Hepatocyte (in vitro differentiated cells): ENCODE measurements at regions not wholly inside any gene's neighbourhood (a gene's known extent, or its start where the extent isn't known, plus 50 kb on each side); places are given as distances from the start of the nearest gene placed in this dataset.

ENCODE experiments used
- EZH2 ChIP-seq: fragments of 200-600 bp; sonication (generic); IDR thresholded peaks from 2 replicates; pipeline ENCODE4 v1.6.1; 2016; ENCODE audit warnings: antibody characterized with exemption, mild to moderate bottlenecking, borderline replicate concordance
- EZH2phosphoT487 ChIP-seq: fragments of 200-600 bp; sonication (generic); IDR thresholded peaks from one replicate; pipeline ENCODE4 v1.6.1; 2018; ENCODE audit warnings: antibody characterized with exemption, mild to moderate bottlenecking, low read depth, moderate library complexity; ENCODE audit not compliant: unreplicated experiment, severe bottlenecking
- TF ChIP-seq, protein P1 (sequence below): fragments of 200-600 bp; sonication (generic); IDR thresholded peaks from 2 replicates; pipeline ENCODE4 v1.5.1; 2016; ENCODE audit warnings: antibody characterized with exemption, mild to moderate bottlenecking; ENCODE audit not compliant: poor library complexity

DNA sequence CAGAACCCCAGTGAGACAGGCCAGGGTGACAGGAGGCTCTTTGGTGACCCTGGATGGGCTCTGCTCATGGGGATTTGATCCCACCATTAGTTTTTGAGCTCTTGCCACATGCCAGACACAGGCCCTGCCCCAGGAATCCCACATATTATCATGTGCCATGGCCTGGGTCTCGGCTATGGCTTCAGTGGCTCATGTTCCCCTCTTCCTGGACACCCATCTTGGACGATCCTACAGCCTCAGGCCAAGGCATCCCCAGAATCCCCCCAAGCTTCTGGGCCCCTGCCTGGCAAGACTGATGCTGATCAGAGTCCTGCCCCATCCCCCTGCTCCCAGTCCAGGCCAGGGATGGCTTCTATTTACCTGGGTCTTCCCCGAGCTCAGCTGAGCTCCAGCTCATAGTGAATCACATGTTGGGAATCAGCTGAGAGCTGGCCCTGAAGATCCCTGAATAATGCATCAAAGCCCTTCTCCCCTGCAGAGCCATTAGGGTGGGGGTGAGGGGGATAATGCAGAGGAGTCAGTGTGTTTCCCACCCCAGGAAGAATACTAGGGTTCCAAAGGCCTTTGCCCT, 50.9 kb upstream of the CHRNB4 start:
- TF ChIP-seq, protein P1, sequence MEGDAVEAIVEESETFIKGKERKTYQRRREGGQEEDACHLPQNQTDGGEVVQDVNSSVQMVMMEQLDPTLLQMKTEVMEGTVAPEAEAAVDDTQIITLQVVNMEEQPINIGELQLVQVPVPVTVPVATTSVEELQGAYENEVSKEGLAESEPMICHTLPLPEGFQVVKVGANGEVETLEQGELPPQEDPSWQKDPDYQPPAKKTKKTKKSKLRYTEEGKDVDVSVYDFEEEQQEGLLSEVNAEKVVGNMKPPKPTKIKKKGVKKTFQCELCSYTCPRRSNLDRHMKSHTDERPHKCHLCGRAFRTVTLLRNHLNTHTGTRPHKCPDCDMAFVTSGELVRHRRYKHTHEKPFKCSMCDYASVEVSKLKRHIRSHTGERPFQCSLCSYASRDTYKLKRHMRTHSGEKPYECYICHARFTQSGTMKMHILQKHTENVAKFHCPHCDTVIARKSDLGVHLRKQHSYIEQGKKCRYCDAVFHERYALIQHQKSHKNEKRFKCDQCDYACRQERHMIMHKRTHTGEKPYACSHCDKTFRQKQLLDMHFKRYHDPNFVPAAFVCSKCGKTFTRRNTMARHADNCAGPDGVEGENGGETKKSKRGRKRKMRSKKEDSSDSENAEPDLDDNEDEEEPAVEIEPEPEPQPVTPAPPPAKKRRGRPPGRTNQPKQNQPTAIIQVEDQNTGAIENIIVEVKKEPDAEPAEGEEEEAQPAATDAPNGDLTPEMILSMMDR = no peak
- TF ChIP-seq EZH2phosphoT487 (no peak), EZH2 (no peak)
